ENCODE measurements at regions not wholly inside any gene's neighbourhood (a gene's known extent, or its start where the extent isn't known, plus 50 kb on each side); places are given as distances from the start of the nearest gene placed in this dataset.

DNA sequence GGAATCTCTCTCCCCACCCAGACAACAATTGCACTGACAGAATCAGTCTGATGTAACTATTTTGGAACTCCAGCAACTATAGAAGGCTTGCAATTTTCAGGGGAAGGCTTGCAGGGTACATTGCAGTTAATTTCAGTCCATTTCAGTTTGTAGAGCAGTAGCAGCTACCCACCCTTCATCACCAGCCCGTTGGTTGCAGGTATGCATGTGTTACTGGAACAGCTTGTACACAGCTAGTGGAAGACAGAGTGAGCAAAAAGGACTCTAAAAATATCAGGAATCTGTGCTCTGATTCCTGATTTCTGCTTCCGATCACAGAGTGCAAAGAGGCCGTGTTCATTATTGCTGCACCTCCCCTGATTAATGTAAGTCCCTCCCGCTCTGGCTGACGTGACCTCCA, 449.0 kb downstream of the NPHP4 start:
- DNase-seq: no peak
- peaks cover 3% of the 10 kb centered on the region for H3K9me3 Mint-ChIP-seq
- no peak overlapping the region for H3K27ac Mint-ChIP-seq
- peaks cover 55% of the 10 kb centered on the region for H3K27me3 Mint-ChIP-seq
- H3K4me3 Mint-ChIP-seq: no peak overlapping the region
- no peaks in the 10 kb centered on the region for H3K36me3 Mint-ChIP-seq (ENCODE audit: low read depth)
- no peaks in the 10 kb centered on the region for H3K4me1 Mint-ChIP-seq (ENCODE audit: low read depth)

GRCh38 chr1:5532811-5533210, 459.4 kb downstream of the NPHP4 start:
- H3K4me3 Mint-ChIP-seq: no peak overlapping the region
- H3K4me1 Mint-ChIP-seq (ENCODE audit: low read depth): no peaks in the 10 kb centered on the region
- peaks cover 27% of the 10 kb centered on the region for H3K27me3 Mint-ChIP-seq
- DNase-seq: no peak
- no peaks in the 10 kb centered on the region for H3K36me3 Mint-ChIP-seq (ENCODE audit: low read depth)
- peaks cover 4% of the 10 kb centered on the region for H3K9me3 Mint-ChIP-seq
- no peak overlapping the region for H3K27ac Mint-ChIP-seq

DNA sequence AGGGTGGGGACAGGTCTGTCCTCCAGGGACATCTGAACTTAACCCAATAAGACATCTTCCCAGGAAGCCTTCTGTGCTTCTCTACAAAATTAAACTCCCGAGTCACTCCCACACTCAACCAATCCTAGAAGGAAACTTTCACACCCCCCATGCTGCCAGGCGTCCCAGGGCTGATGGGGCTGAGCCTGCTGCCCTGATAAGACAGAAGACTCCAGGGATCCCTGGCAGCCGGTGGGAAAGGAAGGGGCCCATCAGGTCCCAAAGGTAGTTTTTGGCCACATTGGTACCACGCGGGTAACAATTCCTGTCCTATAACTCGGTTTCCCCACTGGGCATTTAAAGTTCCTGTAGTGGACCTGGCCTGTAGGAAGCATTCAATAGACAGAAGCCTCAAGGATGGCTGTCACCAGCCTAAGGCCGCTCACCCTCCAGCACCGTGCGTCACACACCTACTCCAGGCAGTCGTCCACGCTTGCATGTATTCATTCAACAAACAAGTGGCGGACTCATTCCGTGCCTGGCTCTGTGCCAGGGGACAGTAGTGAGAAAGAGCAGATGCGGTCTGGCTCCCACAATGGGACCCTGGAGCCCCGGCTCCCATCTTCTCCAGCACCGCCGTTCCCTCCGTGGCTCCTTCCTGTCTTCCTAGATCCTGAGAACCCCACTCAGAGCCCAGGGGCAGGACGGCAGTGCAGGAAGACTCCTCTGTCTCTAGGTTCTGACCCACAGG, 465.2 kb downstream of the NPHP4 start:
- peaks cover 4% of the 10 kb centered on the region for H3K9me3 Mint-ChIP-seq
- peaks cover 25% of the 10 kb centered on the region for H3K27me3 Mint-ChIP-seq
- no peak overlapping the region for H3K27ac Mint-ChIP-seq
- no peaks in the 10 kb centered on the region for H3K36me3 Mint-ChIP-seq (ENCODE audit: low read depth)
- H3K4me1 Mint-ChIP-seq (ENCODE audit: low read depth): peaks cover 7% of the 10 kb centered on the region
- DNase-seq: no peak
- no peak overlapping the region for H3K4me3 Mint-ChIP-seq

- H3K9me3 Mint-ChIP-seq: peaks cover 4% of the 10 kb centered on the region
- H3K36me3 Mint-ChIP-seq (ENCODE audit: low read depth): no peaks in the 10 kb centered on the region
- DNase-seq: no peak
- H3K4me1 Mint-ChIP-seq (ENCODE audit: low read depth): peaks cover 8% of the 10 kb centered on the region
- H3K4me3 Mint-ChIP-seq: no peak overlapping the region
- no peak overlapping the region for H3K27ac Mint-ChIP-seq
- H3K27me3 Mint-ChIP-seq: peaks cover 25% of the 10 kb centered on the region
These were observed 465.9 kb downstream of the NPHP4 start for GRCh38 chr1:5526385-5526750.

GRCh38 chr1:5525597-5526384, 466.4 kb downstream of the NPHP4 start:
- Mint-ChIP-seq H3K36me3 (ENCODE audit: low read depth) (no peaks in the 10 kb centered on the region), H3K4me3 (no peak overlapping the region), H3K9me3 (peaks cover 4% of the 10 kb centered on the region), H3K4me1 (ENCODE audit: low read depth) (peaks cover 8% of the 10 kb centered on the region), H3K27me3 (peaks cover 25% of the 10 kb centered on the region), H3K27ac (no peak overlapping the region)
- no peak for DNase-seq

DNA sequence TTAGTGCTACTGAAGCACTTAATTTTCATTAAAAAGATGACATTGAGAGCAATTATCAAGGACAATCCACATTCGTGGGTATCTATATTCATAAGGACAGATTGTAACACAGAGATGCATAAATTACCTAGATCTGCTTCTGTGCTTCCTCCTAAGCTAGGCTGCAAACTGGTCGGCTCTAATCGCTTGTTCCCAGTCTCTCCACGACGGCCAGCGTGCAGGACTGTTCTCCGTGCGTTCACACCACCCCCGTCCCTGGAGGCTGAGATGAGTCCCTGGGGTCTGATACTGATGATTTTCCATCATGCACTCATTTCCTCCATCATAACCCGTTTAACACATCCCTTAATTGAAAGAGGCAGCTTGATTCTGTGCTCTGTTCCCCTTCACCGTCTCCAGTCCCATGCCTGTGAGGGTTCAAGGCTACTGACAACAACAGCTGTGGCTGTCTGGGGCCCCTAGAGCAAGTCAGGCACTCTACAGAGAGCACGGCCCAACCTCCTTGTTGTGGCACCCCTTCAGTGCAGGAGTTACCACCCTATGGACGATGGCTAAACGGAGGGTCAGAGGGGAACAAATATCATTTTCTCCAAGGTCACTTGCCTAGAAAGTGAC, 469.6 kb downstream of the NPHP4 start:
- H3K27ac Mint-ChIP-seq: no peak overlapping the region
- peaks cover 28% of the 10 kb centered on the region for H3K27me3 Mint-ChIP-seq
- no peaks in the 10 kb centered on the region for H3K9me3 Mint-ChIP-seq
- H3K36me3 Mint-ChIP-seq (ENCODE audit: low read depth): no peaks in the 10 kb centered on the region
- H3K4me1 Mint-ChIP-seq (ENCODE audit: low read depth): peaks cover 8% of the 10 kb centered on the region
- H3K4me3 Mint-ChIP-seq: no peak overlapping the region
- no peak for DNase-seq

DNA sequence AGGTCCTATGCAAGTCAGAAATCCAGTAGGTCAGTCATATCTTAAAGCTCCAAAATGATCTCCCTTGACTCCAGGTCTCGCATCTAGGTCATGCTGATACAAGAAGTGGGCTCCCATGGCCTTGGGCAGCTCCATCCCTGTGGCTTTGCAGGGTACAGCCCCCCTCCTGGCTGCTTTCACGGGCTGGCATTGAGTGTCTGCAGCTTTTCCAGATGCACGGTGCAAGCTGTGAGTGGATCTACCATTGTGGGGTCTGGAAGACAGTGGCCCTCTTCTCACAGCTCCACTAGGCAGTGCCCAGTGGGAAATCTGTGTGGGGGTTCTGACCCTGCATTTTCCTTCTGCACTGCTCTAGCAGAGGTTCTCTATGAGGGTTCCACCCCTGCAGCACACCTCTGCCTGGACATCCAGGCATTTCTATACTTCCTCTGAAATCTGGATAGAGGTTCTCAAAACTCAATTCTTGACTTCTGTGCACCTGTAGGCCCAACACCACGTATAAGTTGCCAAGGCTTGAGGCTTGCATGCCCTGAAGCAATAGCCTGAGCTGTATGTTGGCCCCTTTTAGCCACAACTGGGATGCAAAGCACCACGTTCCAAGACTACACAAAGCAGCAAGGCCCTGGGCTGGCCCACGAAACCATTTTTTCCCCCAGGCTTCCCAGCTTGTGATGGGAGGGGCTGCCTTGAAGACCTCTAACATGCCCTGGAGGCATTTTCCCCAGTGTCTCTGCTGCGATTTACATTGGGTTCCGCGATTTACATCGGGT, 472.7 kb downstream of the NPHP4 start:
- no peaks in the 10 kb centered on the region for H3K36me3 Mint-ChIP-seq (ENCODE audit: low read depth)
- H3K27ac Mint-ChIP-seq: no peak overlapping the region
- no peaks in the 10 kb centered on the region for H3K9me3 Mint-ChIP-seq
- peaks cover 30% of the 10 kb centered on the region for H3K27me3 Mint-ChIP-seq
- H3K4me1 Mint-ChIP-seq (ENCODE audit: low read depth): peaks cover 8% of the 10 kb centered on the region
- H3K4me3 Mint-ChIP-seq: no peak overlapping the region
- DNase-seq: no peak

GRCh38 chr1:5516756-5517155, 475.5 kb downstream of the NPHP4 start:
- Mint-ChIP-seq H3K4me3 (no peak overlapping the region), H3K27ac (no peak overlapping the region), H3K9me3 (no peaks in the 10 kb centered on the region), H3K4me1 (ENCODE audit: low read depth) (no peaks in the 10 kb centered on the region), H3K27me3 (peaks cover 13% of the 10 kb centered on the region), H3K36me3 (ENCODE audit: low read depth) (no peaks in the 10 kb centered on the region)
- DNase-seq: no peak

- DNase-seq: no peak
- Mint-ChIP-seq H3K9me3 (no peaks in the 10 kb centered on the region), H3K4me3 (no peak overlapping the region), H3K27me3 (peaks cover 16% of the 10 kb centered on the region), H3K27ac (no peak overlapping the region), H3K36me3 (ENCODE audit: low read depth) (no peaks in the 10 kb centered on the region), H3K4me1 (ENCODE audit: low read depth) (no peaks in the 10 kb centered on the region)
These were observed 476.7 kb downstream of the NPHP4 start for GRCh38 chr1:5515501-5515900.

- no peak overlapping the region for H3K4me3 Mint-ChIP-seq
- peak; percentile 82 for DNase-seq
These were observed 477.6 kb downstream of the NPHP4 start for GRCh38 chr1:5514527-5515183.

DNA sequence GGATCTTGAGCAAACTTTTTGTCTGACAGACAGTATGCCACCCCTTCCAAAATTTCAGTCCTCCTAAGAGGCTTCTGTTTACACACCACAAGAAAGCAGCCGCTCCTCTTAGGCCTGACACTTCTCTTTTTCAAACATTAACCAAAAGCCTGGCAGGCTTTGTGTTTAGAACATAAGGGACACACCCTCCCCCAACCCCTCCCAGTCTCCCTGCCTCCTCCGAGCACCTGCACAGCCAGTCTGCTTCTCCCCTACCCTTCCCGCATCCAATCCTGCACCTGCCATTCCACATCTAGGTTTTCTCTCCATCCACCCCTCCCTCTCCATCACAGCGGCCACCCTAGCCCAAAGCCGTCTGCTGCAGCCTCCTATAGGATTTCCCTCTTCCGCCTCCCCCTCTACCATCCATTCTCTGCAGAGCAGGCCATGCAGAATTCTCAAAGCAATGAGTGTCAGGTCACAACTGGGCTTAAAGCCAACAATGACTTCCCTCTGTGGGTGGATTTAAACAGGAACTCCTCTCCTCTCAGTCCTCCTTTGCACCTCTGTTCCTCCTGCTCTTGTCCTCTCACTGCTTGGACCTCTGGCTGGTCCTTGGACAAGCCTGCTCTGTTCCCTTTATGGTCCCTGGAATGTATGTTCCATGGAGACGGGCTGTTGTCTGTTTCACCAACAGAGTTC, 478.2 kb downstream of the NPHP4 start:
- H3K4me1 Mint-ChIP-seq (ENCODE audit: low read depth): peaks cover 5% of the 10 kb centered on the region
- H3K27me3 Mint-ChIP-seq: peaks cover 19% of the 10 kb centered on the region
- no peak overlapping the region for H3K27ac Mint-ChIP-seq
- DNase-seq: no peak
- no peaks in the 10 kb centered on the region for H3K9me3 Mint-ChIP-seq
- no peak overlapping the region for H3K4me3 Mint-ChIP-seq
- H3K36me3 Mint-ChIP-seq (ENCODE audit: low read depth): no peaks in the 10 kb centered on the region

More at GRCh38 chr1:5514527-5515183, 477.6 kb downstream of the NPHP4 start:
- H3K36me3 Mint-ChIP-seq (ENCODE audit: low read depth): no peaks in the 10 kb centered on the region
- no peak overlapping the region for H3K27ac Mint-ChIP-seq
- H3K9me3 Mint-ChIP-seq: no peaks in the 10 kb centered on the region
- H3K4me1 Mint-ChIP-seq (ENCODE audit: low read depth): peaks cover 2% of the 10 kb centered on the region
- peaks cover 19% of the 10 kb centered on the region for H3K27me3 Mint-ChIP-seq

- Mint-ChIP-seq H3K4me1 (ENCODE audit: low read depth) (peaks cover 5% of the 10 kb centered on the region), H3K9me3 (no peaks in the 10 kb centered on the region), H3K27me3 (peaks cover 19% of the 10 kb centered on the region), H3K4me3 (no peak overlapping the region), H3K27ac (no peak overlapping the region), H3K36me3 (ENCODE audit: low read depth) (no peaks in the 10 kb centered on the region)
- no peak for DNase-seq
These were observed 479.0 kb downstream of the NPHP4 start for GRCh38 chr1:5513179-5513578.

DNA sequence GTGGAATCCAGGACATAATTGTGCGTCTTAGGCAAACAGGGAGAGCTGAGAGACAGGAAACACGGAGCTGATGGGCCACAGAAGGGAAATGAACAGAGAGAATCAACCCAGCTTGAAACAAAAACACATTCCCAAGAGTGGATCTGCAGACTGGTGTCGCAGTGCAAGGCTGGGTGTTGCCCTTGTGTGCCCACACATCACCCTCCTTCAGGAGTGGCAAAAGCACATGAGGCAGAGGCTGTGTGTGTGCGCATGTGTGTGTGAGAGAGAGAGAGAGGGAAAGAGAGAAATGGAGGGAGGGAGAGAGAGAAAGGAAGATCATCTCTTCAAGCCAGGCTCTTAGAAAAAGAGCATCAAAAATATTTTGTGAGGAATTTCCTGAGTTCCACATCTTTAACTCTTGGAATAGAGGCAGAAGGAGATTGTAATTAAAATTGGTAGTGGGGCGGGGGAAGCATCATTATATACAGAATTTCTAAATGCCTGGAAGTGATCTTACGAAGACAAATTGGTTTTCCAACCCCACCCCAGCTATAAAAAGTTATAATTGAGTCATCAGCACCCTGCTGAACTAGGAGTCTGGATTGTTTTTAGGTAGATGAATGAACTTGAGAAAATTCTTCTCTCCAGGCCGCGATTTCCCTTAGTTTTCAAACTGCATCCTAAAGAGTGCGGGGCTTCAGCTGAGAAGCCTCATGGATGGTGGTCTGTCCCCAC, 480.7 kb downstream of the NPHP4 start:
- H3K4me1 Mint-ChIP-seq (ENCODE audit: low read depth): peaks cover 5% of the 10 kb centered on the region
- H3K27me3 Mint-ChIP-seq: peaks cover 19% of the 10 kb centered on the region
- no peaks in the 10 kb centered on the region for H3K36me3 Mint-ChIP-seq (ENCODE audit: low read depth)
- no peak overlapping the region for H3K4me3 Mint-ChIP-seq
- no peak for DNase-seq
- no peaks in the 10 kb centered on the region for H3K9me3 Mint-ChIP-seq
- H3K27ac Mint-ChIP-seq: no peak overlapping the region

All from activated T-cell treated with anti-CD3 and anti-CD28 coated beads, Interleukin-2, amount 50 U/mL, for 24 hours (primary cell).